Neural cell (in vitro differentiated cells): ENCODE measurements at regions not wholly inside any gene's neighbourhood (a gene's known extent, or its start where the extent isn't known, plus 50 kb on each side); places are given as distances from the start of the nearest gene placed in this dataset.

ENCODE experiments used
- H2AFZ ChIP-seq: fragments of 200-600, 300-800 bp; sonication (generic), shearing (Covaris generic); 2 replicates; pipeline ENCODE4 v1.6.0; 2014; ENCODE audit warnings: low read depth, mild to moderate bottlenecking, antibody characterized with exemption, low read length, moderate library complexity
- H3F3A ChIP-seq: fragments of 200-600 bp; shearing (Covaris generic); 2 replicates; pipeline ENCODE4 v1.6.1; 2016; ENCODE audit warnings: mild to moderate bottlenecking, moderate library complexity, mixed read lengths, antibody characterized with exemption, low read length; ENCODE audit not compliant: insufficient read depth, poor library complexity, severe bottlenecking
- H3K27ac ChIP-seq: fragments of 200-600, 300-800 bp; sonication (generic), shearing (Covaris generic); 2 replicates; pipeline ENCODE4 v1.5.1; 2014; ENCODE audit warnings: mild to moderate bottlenecking, low read length, moderate library complexity
- H3K27me3 ChIP-seq: fragments of 300-800, 200-600 bp; sonication (generic), shearing (Covaris generic); 2 replicates; pipeline ENCODE4 v1.6.0; 2014; ENCODE audit warnings: mild to moderate bottlenecking, low read depth, low read length, moderate library complexity; ENCODE audit not compliant: insufficient read depth
- H3K36me3 ChIP-seq: fragments of 300-800, 200-600 bp; sonication (generic), shearing (Covaris generic); 2 replicates; pipeline ENCODE4 v1.5.1; 2014; ENCODE audit warnings: mild to moderate bottlenecking, antibody characterized with exemption, low read length, moderate library complexity; ENCODE audit not compliant: insufficient read depth
- H3K4me2 ChIP-seq: fragments of 300-800, 200-600 bp; sonication (generic), shearing (Covaris generic); 2 replicates; pipeline ENCODE4 v1.6.0; 2014; ENCODE audit warnings: mild to moderate bottlenecking, low read length
- H3K4me3 ChIP-seq: fragments of 300-800, 200-600 bp; sonication (generic), shearing (Covaris generic); 2 replicates; pipeline ENCODE4 v1.5.1; 2014; ENCODE audit warnings: mild to moderate bottlenecking, low read length, moderate library complexity
- H3K79me2 ChIP-seq: fragments of 200-600 bp; shearing (Covaris generic); replicated peaks from 2 replicates; pipeline ENCODE4 v1.6.0; 2014; ENCODE audit warnings: mild to moderate bottlenecking, low read length, moderate library complexity; ENCODE audit not compliant: insufficient read depth
- H3K9ac ChIP-seq: fragments of 300-800, 200-600 bp; sonication (generic), shearing (Covaris generic); 2 replicates; pipeline ENCODE4 v1.6.1; 2016; ENCODE audit warnings: mild to moderate bottlenecking, low read length, mixed read lengths
- H3K9me2 ChIP-seq: fragments of 200-600 bp; shearing (Covaris generic); 2 replicates; pipeline ENCODE4 v1.6.1; 2016; ENCODE audit warnings: mild to moderate bottlenecking, low read length, mixed read lengths; ENCODE audit not compliant: insufficient read depth
- H3K9me3 ChIP-seq: fragments of 200-600, 300-800 bp; sonication (generic), shearing (Covaris generic); 2 replicates; pipeline ENCODE4 v1.6.1; 2016; ENCODE audit warnings: mild to moderate bottlenecking, mixed run types, low read length, moderate library complexity, mixed read lengths
- H4K20me1 ChIP-seq: fragments of 200-600 bp; shearing (Covaris generic); 2 replicates; pipeline ENCODE4 v1.6.1; 2016; ENCODE audit warnings: mild to moderate bottlenecking, mixed run types; ENCODE audit not compliant: insufficient read depth
- CTCF ChIP-seq: fragments of 450-650 bp; IDR thresholded peaks from 2 replicates; pipeline ENCODE4 v1.5.1; 2014; ENCODE audit warnings: antibody characterized with exemption, mild to moderate bottlenecking, moderate library complexity; ENCODE audit not compliant: poor library complexity, severe bottlenecking
- EP300 ChIP-seq: fragments of 450-650 bp; conservative IDR thresholded peaks from 2 replicates; pipeline ENCODE4 v1.6.1; 2014; ENCODE audit warnings: antibody characterized with exemption, mild to moderate bottlenecking, moderate library complexity; ENCODE audit not compliant: poor library complexity, severe bottlenecking
- EZH2 ChIP-seq: fragments of 200-600, 300-800 bp; shearing (Covaris generic), sonication (generic); IDR thresholded peaks from 2 replicates; pipeline ENCODE4 v1.6.1; 2014; ENCODE audit warnings: antibody characterized with exemption, low read length, borderline replicate concordance, mild to moderate bottlenecking; ENCODE audit not compliant: insufficient read depth, poor library complexity, severe bottlenecking
- MXI1 ChIP-seq: fragments of 450-650 bp; conservative IDR thresholded peaks from 2 replicates; pipeline ENCODE4 v1.6.1; 2014; ENCODE audit warnings: antibody characterized with exemption, mild to moderate bottlenecking; ENCODE audit not compliant: poor library complexity, severe bottlenecking
- POLR2AphosphoS5 ChIP-seq: IDR thresholded peaks from 2 replicates; pipeline ENCODE4 v1.6.1; 2012
- RAD21 ChIP-seq: fragments of 450-650 bp; conservative IDR thresholded peaks from 2 replicates; pipeline ENCODE4 v1.6.1; 2014; ENCODE audit warnings: antibody characterized with exemption, mild to moderate bottlenecking, moderate library complexity
- SMC3 ChIP-seq: fragments of 450-650 bp; conservative IDR thresholded peaks from 2 replicates; pipeline ENCODE4 v1.6.1; 2014; ENCODE audit warnings: antibody characterized with exemption, mild to moderate bottlenecking, moderate library complexity; ENCODE audit not compliant: poor library complexity
- TAF1 ChIP-seq: IDR thresholded peaks from 2 replicates; pipeline ENCODE4 v1.6.1; 2012; ENCODE audit warnings: low read depth
- TF ChIP-seq, protein P1 (sequence below): IDR thresholded peaks from 2 replicates; pipeline ENCODE4 v1.6.1; 2012; ENCODE audit warnings: borderline replicate concordance

DNA sequence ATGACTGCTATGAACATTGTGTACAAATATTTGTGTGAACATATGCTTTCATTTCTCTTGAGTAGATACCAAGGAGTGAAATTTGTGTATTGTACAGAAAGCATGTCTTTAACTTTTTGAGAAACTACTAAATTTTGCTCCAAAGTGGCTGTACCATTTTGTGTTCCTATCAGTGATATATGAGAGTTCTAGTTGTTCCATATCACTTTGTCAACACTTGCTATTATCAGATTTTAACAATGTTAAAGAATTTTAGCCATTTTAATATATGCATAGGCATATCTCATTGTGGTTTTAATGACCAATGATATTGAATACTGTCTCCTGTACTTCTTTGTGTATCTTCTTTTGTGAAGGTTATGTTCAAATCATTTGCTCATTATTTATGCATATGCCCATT lies 142.9 kb upstream of the NR3C1 start:
- Histone ChIP-seq H2AFZ (no peak overlapping the region), H3K9ac (no peak overlapping the region), H3F3A (no peaks in the 10 kb centered on the region), H3K9me2 (no peaks in the 10 kb centered on the region), H3K36me3 (no peaks in the 10 kb centered on the region), H3K27ac (no peak overlapping the region), H3K27me3 (no peaks in the 10 kb centered on the region), H3K9me3 (no peaks in the 10 kb centered on the region), H3K4me2 (no peak overlapping the region), H4K20me1 (no peaks in the 10 kb centered on the region), H3K4me3 (no peak overlapping the region), H3K79me2 (no peaks in the 10 kb centered on the region)
- no peak for TF ChIP-seq MXI1
- TF ChIP-seq POLR2AphosphoS5 = no peak
- TF ChIP-seq TAF1 = no peak
- TF ChIP-seq SMC3 = no peak
- TF ChIP-seq RAD21 = no peak
- TF ChIP-seq, protein P1, sequence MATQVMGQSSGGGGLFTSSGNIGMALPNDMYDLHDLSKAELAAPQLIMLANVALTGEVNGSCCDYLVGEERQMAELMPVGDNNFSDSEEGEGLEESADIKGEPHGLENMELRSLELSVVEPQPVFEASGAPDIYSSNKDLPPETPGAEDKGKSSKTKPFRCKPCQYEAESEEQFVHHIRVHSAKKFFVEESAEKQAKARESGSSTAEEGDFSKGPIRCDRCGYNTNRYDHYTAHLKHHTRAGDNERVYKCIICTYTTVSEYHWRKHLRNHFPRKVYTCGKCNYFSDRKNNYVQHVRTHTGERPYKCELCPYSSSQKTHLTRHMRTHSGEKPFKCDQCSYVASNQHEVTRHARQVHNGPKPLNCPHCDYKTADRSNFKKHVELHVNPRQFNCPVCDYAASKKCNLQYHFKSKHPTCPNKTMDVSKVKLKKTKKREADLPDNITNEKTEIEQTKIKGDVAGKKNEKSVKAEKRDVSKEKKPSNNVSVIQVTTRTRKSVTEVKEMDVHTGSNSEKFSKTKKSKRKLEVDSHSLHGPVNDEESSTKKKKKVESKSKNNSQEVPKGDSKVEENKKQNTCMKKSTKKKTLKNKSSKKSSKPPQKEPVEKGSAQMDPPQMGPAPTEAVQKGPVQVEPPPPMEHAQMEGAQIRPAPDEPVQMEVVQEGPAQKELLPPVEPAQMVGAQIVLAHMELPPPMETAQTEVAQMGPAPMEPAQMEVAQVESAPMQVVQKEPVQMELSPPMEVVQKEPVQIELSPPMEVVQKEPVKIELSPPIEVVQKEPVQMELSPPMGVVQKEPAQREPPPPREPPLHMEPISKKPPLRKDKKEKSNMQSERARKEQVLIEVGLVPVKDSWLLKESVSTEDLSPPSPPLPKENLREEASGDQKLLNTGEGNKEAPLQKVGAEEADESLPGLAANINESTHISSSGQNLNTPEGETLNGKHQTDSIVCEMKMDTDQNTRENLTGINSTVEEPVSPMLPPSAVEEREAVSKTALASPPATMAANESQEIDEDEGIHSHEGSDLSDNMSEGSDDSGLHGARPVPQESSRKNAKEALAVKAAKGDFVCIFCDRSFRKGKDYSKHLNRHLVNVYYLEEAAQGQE = no peak
- no peak for TF ChIP-seq CTCF
- no peak for TF ChIP-seq EP300
- TF ChIP-seq EZH2 = no peak

DNA sequence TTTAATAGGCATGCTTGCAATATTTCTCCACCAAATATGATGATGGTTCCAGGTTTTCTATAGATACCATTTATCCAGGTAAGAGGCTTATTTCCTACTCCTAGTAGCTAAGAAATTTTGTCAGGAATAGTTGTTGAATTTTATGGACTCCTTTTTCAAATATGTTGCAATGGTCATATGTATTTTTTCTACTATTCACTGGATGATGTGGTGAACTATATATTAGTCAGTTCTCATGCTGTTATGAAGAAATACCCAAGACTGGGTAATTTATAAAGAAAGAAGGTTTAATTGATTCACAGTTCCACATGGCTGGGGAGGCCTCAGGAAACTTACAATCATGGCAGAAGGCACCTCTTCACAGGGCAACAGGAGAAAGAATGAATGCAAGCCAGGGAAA lies 141.1 kb upstream of the NR3C1 start:
- no peaks in the 10 kb centered on the region for H3K27me3 ChIP-seq
- no peaks in the 10 kb centered on the region for H3K79me2 ChIP-seq
- no peak overlapping the region for H3K27ac ChIP-seq
- TF ChIP-seq EP300 (no peak), CTCF (no peak), SMC3 (no peak)
- TF ChIP-seq, protein P1 = no peak
- H3K9me3 ChIP-seq = no peaks in the 10 kb centered on the region
- H3K4me3 ChIP-seq = no peak overlapping the region
- no peak overlapping the region for H3K9ac ChIP-seq
- no peak overlapping the region for H3K4me2 ChIP-seq
- H4K20me1 ChIP-seq = no peaks in the 10 kb centered on the region
- no peak overlapping the region for H2AFZ ChIP-seq
- H3F3A ChIP-seq = no peaks in the 10 kb centered on the region
- H3K9me2 ChIP-seq = no peaks in the 10 kb centered on the region
- no peaks in the 10 kb centered on the region for H3K36me3 ChIP-seq
